ENCODE measurements at regions not wholly inside any gene's neighbourhood (a gene's known extent, or its start where the extent isn't known, plus 50 kb on each side); places are given as distances from the start of the nearest gene placed in this dataset.

- TF ChIP-seq CTCF (IDR thresholded peaks at IDR 0.05; ENCODE audit: low read length) (no peak), EZH2 (IDR thresholded peaks at IDR 0.05; ENCODE audit: borderline replicate concordance, low read length) (no peak)
Observed at GRCh38 chr11:81089242-81089641, 1644.4 kb downstream of the FAM181B start.

Measured in OCI-LY1 (cell line).